ENCODE measurements at regions not wholly inside any gene's neighbourhood (a gene's known extent, or its start where the extent isn't known, plus 50 kb on each side); places are given as distances from the start of the nearest gene placed in this dataset.

DNA sequence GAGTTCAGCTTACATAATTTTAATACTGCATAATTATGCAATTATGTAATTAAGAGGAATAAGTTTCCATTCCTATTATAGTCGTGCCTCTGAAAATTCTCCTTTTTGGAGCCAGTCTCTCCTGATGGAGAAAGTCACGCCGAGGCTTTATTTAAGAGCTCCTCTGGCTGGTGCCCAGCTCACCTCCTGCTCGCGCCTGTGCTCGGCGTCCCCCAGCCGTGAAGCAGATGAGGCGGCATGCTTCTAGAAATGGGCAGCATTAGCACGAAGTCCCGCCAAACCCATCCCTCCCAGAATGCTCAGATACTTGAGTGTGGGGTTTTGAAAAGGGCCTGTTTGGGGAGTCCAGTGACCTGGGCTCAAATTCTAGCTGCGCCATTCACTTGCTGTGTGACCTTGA, 153.0 kb downstream of the PHETA1 start:
- TF ChIP-seq, protein P1, sequence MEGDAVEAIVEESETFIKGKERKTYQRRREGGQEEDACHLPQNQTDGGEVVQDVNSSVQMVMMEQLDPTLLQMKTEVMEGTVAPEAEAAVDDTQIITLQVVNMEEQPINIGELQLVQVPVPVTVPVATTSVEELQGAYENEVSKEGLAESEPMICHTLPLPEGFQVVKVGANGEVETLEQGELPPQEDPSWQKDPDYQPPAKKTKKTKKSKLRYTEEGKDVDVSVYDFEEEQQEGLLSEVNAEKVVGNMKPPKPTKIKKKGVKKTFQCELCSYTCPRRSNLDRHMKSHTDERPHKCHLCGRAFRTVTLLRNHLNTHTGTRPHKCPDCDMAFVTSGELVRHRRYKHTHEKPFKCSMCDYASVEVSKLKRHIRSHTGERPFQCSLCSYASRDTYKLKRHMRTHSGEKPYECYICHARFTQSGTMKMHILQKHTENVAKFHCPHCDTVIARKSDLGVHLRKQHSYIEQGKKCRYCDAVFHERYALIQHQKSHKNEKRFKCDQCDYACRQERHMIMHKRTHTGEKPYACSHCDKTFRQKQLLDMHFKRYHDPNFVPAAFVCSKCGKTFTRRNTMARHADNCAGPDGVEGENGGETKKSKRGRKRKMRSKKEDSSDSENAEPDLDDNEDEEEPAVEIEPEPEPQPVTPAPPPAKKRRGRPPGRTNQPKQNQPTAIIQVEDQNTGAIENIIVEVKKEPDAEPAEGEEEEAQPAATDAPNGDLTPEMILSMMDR (IDR thresholded peaks at IDR 0.05; ENCODE audit: low read length), result no peak
- TF ChIP-seq EZH2phosphoT487 (IDR thresholded peaks at IDR 0.05; ENCODE audit: low read length) (no peak), EZH2 (optimal IDR thresholded peaks at IDR 0.05; ENCODE audit: low read depth, low read length) (no peak)

Measured in MM.1S (cell line).